DOHH2 (cell line): ENCODE measurements at regions not wholly inside any gene's neighbourhood (a gene's known extent, or its start where the extent isn't known, plus 50 kb on each side); places are given as distances from the start of the nearest gene placed in this dataset.

Experiments used
- H3F3A ChIP-seq: fragments of 200-600 bp; sonication (generic), shearing (Covaris generic); 2 replicates; pipeline ENCODE4 v1.6.0; 2016; ENCODE audit warnings: antibody characterized with exemption, mild to moderate bottlenecking; ENCODE audit not compliant: control insufficient read depth, insufficient read depth
- H3K27ac ChIP-seq: fragments of 200-600 bp; sonication (generic); 2 replicates; pipeline ENCODE4 v1.5.1; 2014; ENCODE audit warnings: low read depth, mild to moderate bottlenecking, low read length, moderate library complexity
- H3K27me3 ChIP-seq: fragments of 200-600 bp; sonication (generic); 2 replicates; pipeline ENCODE4 v1.6.1; 2014; ENCODE audit warnings: mild to moderate bottlenecking, low read length, mixed read lengths; ENCODE audit not compliant: control insufficient read depth
- H3K36me3 ChIP-seq: fragments of 200-600 bp; sonication (generic); 2 replicates; pipeline ENCODE4 v1.6.1; 2014; ENCODE audit warnings: mild to moderate bottlenecking, low read length, moderate library complexity, mixed read lengths; ENCODE audit not compliant: control insufficient read depth
- H3K4me1 ChIP-seq: fragments of 200-600 bp; sonication (generic); 2 replicates; pipeline ENCODE4 v1.6.1; 2014; ENCODE audit warnings: mild to moderate bottlenecking, low read length, mixed read lengths; ENCODE audit not compliant: control insufficient read depth
- H3K4me2 ChIP-seq: fragments of 200-600 bp; sonication (generic); 2 replicates; pipeline ENCODE4 v1.6.0; 2014; ENCODE audit warnings: mild to moderate bottlenecking, low read length, moderate library complexity
- H3K4me3 ChIP-seq: fragments of 200-600 bp; sonication (generic); 2 replicates; pipeline ENCODE4 v1.5.1; 2014; ENCODE audit warnings: mild to moderate bottlenecking, low read length, mixed read lengths
- H3K79me2 ChIP-seq: fragments of 200-600 bp; sonication (generic); 2 replicates; pipeline ENCODE4 v1.6.1; 2014; ENCODE audit warnings: mild to moderate bottlenecking, low read length, mixed read lengths; ENCODE audit not compliant: control insufficient read depth
- H3K9me2 ChIP-seq: fragments of 200-600 bp; sonication (generic); replicated peaks from 2 replicates; pipeline ENCODE4 v1.6.1; 2014; ENCODE audit warnings: mild to moderate bottlenecking, low read length, mixed read lengths; ENCODE audit not compliant: control insufficient read depth
- H3K9me3 ChIP-seq: fragments of 200-600 bp; sonication (generic); 2 replicates; pipeline ENCODE4 v1.6.1; 2014; ENCODE audit warnings: antibody characterized with exemption, low read length, mixed read lengths; ENCODE audit not compliant: control insufficient read depth, insufficient read depth
- H4K20me1 ChIP-seq: fragments of 200-600 bp; sonication (generic); 2 replicates; pipeline ENCODE4 v1.6.0; 2014; ENCODE audit warnings: low read depth, mild to moderate bottlenecking, antibody characterized with exemption, low read length, moderate library complexity; ENCODE audit not compliant: control insufficient read depth, insufficient read depth
- EZH2phosphoT487 ChIP-seq: fragments of 200-600 bp; sonication (generic); IDR thresholded peaks from 2 replicates; pipeline ENCODE4 v1.6.1; 2017; ENCODE audit warnings: borderline replicate concordance, mild to moderate bottlenecking, antibody characterized with exemption, low read length, moderate library complexity, mixed read lengths
- TF ChIP-seq, protein P1 (sequence below): fragments of 200-600 bp; sonication (generic); IDR thresholded peaks from one replicate; pipeline ENCODE4 v1.5.1; 2014; ENCODE audit warnings: antibody characterized with exemption, mild to moderate bottlenecking, low read depth, low read length; ENCODE audit not compliant: poor library complexity, severe bottlenecking

GRCh38 chr10:89086801-89087521 lies 96.4 kb downstream of the FAS start:
- Histone ChIP-seq H3K79me2 (no peaks in the 10 kb centered on the region), H3K9me2 (no peaks in the 10 kb centered on the region), H4K20me1 (no peaks in the 10 kb centered on the region), H3F3A (no peaks in the 10 kb centered on the region), H3K9me3 (no peaks in the 10 kb centered on the region), H3K27me3 (no peaks in the 10 kb centered on the region), H3K36me3 (no peaks in the 10 kb centered on the region), H3K4me2 (no peak overlapping the region), H3K27ac (no peak overlapping the region), H3K4me1 (no peaks in the 10 kb centered on the region), H3K4me3 (no peak overlapping the region)
- TF ChIP-seq, protein P1, sequence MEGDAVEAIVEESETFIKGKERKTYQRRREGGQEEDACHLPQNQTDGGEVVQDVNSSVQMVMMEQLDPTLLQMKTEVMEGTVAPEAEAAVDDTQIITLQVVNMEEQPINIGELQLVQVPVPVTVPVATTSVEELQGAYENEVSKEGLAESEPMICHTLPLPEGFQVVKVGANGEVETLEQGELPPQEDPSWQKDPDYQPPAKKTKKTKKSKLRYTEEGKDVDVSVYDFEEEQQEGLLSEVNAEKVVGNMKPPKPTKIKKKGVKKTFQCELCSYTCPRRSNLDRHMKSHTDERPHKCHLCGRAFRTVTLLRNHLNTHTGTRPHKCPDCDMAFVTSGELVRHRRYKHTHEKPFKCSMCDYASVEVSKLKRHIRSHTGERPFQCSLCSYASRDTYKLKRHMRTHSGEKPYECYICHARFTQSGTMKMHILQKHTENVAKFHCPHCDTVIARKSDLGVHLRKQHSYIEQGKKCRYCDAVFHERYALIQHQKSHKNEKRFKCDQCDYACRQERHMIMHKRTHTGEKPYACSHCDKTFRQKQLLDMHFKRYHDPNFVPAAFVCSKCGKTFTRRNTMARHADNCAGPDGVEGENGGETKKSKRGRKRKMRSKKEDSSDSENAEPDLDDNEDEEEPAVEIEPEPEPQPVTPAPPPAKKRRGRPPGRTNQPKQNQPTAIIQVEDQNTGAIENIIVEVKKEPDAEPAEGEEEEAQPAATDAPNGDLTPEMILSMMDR: no peak
- no peak for TF ChIP-seq EZH2phosphoT487

DNA sequence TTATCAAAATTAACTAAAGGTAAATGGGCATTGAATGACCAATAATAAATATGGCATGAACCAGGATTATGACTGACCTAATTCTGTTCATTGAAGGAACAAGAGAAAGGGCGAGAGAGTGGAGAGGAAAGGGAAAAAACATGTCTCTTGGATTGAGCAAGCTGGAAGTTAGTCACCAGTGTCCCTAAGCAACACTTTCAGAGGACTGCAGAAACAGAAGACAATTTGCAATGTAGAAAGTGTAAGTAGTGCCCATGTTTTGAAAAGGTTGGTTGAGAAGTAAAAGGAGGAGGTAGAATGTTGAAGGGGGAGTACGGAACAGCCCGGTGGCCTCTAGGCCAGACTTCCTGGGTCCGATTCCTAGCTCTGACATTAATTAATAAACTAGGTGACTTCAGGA lies 94.6 kb downstream of the FAS start:
- no peak overlapping the region for H3K4me3 ChIP-seq
- TF ChIP-seq, protein P1: no peak
- TF ChIP-seq EZH2phosphoT487: no peak
- no peak overlapping the region for H3K4me2 ChIP-seq
- H3K9me3 ChIP-seq: no peaks in the 10 kb centered on the region
- H3K9me2 ChIP-seq: no peaks in the 10 kb centered on the region
- no peaks in the 10 kb centered on the region for H3K27me3 ChIP-seq
- H3F3A ChIP-seq: no peaks in the 10 kb centered on the region
- no peaks in the 10 kb centered on the region for H3K36me3 ChIP-seq
- H4K20me1 ChIP-seq: no peaks in the 10 kb centered on the region
- no peak overlapping the region for H3K27ac ChIP-seq
- no peaks in the 10 kb centered on the region for H3K79me2 ChIP-seq
- no peaks in the 10 kb centered on the region for H3K4me1 ChIP-seq

- Histone ChIP-seq H3K27me3 (no peaks in the 10 kb centered on the region), H3K4me2 (no peak overlapping the region), H3K4me3 (no peak overlapping the region), H3F3A (no peaks in the 10 kb centered on the region), H3K4me1 (no peaks in the 10 kb centered on the region), H3K79me2 (no peaks in the 10 kb centered on the region), H3K9me3 (no peaks in the 10 kb centered on the region), H4K20me1 (no peaks in the 10 kb centered on the region), H3K27ac (no peak overlapping the region), H3K36me3 (no peaks in the 10 kb centered on the region), H3K9me2 (no peaks in the 10 kb centered on the region)
- TF ChIP-seq, protein P1: no peak
- no peak for TF ChIP-seq EZH2phosphoT487
Observed at GRCh38 chr10:89082086-89082485, 91.5 kb downstream of the FAS start.
